ENCODE measurements at regions not wholly inside any gene's neighbourhood (a gene's known extent, or its start where the extent isn't known, plus 50 kb on each side); places are given as distances from the start of the nearest gene placed in this dataset.

DNA sequence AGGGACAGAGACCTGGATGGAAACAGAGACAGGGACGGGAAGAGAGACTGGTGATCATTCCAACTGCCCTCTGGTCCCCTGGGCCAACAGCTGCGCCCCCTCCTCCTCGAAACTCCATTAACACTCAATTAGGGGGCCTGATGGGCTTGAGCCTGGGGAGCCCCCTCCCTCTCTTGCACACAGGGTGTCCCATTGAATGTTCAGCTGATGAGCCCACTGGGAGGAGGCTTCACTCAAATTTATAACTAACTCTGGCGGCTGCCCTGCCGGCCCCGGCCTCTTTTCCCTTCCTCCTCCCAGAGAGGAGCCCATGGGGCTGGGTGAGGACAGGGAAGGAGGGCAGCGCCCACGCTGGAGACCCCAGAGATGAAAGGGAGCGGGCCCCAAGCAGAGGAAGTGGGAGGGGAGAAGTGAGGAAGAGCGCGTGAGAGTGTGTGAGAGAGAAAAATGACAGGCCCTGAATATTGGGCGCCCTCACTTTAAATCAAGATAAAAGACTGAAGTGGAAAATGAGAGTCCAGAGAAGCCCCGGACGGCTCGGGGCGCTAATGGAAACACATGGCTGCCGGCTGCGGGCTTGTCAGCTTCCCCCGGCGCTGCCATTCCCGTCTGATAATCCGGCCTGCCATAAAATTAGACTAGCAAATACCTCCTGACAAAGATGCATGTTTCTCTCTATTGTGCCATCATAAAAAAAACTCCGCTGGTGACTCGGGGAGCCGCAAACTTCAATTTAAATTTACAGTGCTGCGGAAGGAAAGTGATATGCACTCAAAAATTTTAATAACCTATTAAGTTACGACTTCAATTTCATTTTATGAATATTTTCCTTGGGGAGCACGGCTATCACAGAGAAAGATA is 58.0 kb upstream of the PAX2 start:
- no peaks in the 10 kb centered on the region for H3K4me1 ChIP-seq (ENCODE audit: control insufficient read depth in 1 of 2, insufficient read depth in 2 of 2, low read length in 2 of 2)
- no peak overlapping the region for H3K4me3 ChIP-seq (ENCODE audit: low read depth in 1 of 2, low read length in 2 of 2)
- H3K9me3 ChIP-seq (ENCODE audit: control insufficient read depth in 1 of 2, low read length in 2 of 2) = no peaks in the 10 kb centered on the region
- peaks cover 55% of the 10 kb centered on the region for H3K27me3 ChIP-seq (ENCODE audit: low read depth, low read length)
- H3K36me3 ChIP-seq (ENCODE audit: control insufficient read depth in 1 of 2, insufficient read depth in 2 of 2, low read length in 2 of 2) = no peaks in the 10 kb centered on the region
- no peak overlapping the region for H3K27ac ChIP-seq (ENCODE audit: low read length)

DNA sequence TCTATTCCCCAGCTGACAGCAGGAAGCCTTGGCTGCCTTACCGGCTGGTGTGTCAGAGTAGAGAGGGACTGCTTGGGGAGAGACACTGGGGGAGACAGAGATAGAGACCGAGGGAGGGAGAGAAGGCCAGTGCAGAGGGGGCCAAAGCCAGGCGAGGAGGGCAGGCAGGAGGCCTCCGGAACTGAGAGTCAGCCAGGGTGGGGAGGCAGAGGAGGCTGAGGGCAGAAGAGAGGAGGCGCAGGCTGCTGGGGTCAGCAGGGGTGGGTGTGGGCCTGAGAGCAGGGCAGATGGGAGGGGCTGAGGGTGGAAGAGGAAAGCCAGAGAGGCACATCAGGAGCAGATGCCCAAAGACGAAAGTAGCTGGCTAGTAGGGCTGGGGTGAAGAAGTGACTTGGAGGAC is 57.2 kb upstream of the PAX2 start:
- H3K9me3 ChIP-seq (ENCODE audit: control insufficient read depth in 1 of 2, low read length in 2 of 2) = no peaks in the 10 kb centered on the region
- no peaks in the 10 kb centered on the region for H3K4me1 ChIP-seq (ENCODE audit: control insufficient read depth in 1 of 2, insufficient read depth in 2 of 2, low read length in 2 of 2)
- H3K27ac ChIP-seq (ENCODE audit: low read length) = no peak overlapping the region
- H3K36me3 ChIP-seq (ENCODE audit: control insufficient read depth in 1 of 2, insufficient read depth in 2 of 2, low read length in 2 of 2) = no peaks in the 10 kb centered on the region
- peaks cover 47% of the 10 kb centered on the region for H3K27me3 ChIP-seq (ENCODE audit: low read depth, low read length)
- H3K4me3 ChIP-seq (ENCODE audit: low read depth in 1 of 2, low read length in 2 of 2) = no peak overlapping the region

DNA sequence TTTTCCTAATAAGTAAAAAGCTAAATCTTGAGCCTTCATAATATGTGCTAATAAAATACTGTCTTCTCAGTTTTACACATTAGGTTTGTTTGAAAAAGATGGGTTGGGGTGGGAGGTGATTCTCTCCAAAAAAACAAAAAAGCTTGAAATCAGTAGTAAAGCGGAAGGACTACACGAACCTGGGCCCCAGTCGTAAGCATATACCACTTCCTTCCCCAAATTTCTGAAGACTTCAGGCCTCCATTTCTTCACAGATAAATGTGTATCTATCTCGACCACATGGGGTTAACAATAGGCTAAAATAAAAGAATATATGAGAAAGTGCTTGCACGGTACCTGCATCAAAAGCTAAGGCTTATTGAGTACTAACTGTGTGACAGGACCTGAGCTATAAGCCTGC is 51.6 kb upstream of the PAX2 start:
- no peak overlapping the region for H3K27ac ChIP-seq (ENCODE audit: low read length)
- no peaks in the 10 kb centered on the region for H3K36me3 ChIP-seq (ENCODE audit: control insufficient read depth in 1 of 2, insufficient read depth in 2 of 2, low read length in 2 of 2)
- H3K4me3 ChIP-seq (ENCODE audit: low read depth in 1 of 2, low read length in 2 of 2) = no peak overlapping the region
- no peaks in the 10 kb centered on the region for H3K9me3 ChIP-seq (ENCODE audit: control insufficient read depth in 1 of 2, low read length in 2 of 2)
- no peaks in the 10 kb centered on the region for H3K4me1 ChIP-seq (ENCODE audit: control insufficient read depth in 1 of 2, insufficient read depth in 2 of 2, low read length in 2 of 2)
- peaks cover 10% of the 10 kb centered on the region for H3K27me3 ChIP-seq (ENCODE audit: low read depth, low read length)

Data from muscle layer of duodenum (tissue), 2 donors.